ENCODE measurements at regions not wholly inside any gene's neighbourhood (a gene's known extent, or its start where the extent isn't known, plus 50 kb on each side); places are given as distances from the start of the nearest gene placed in this dataset.

DNA sequence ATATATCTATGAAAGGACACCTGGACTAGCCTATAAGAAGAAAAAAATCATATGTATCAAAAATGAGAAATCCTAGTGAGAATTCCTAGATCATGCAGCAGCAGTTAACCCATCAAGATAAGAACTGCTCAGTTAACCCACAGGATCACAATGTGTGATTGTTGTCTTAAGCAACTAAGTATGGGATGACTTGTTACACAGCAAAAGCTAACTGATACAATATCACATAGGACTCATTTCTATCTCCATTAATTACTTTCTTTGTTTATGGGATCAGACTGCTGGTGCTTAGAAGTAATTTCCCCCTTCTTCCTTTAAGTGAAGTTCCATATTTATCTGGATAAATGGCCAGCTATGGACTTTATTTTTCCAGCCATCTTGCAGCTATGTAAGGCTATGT lies 280.8 kb upstream of the MARCKS start:
- no peak for TF ChIP-seq EZH2 (IDR thresholded peaks at IDR 0.05)
- TF ChIP-seq POLR2AphosphoS5 (IDR thresholded peaks at IDR 0.05; ENCODE audit: borderline replicate concordance, low read depth, low read length) = no peak
- no peak for TF ChIP-seq FOXP2 (optimal IDR thresholded peaks at IDR 0.05; ENCODE audit: control extremely low read depth, extremely low read length, insufficient read depth)

Data from SK-N-MC (cell line).